K562 (cell line): ENCODE measurements at regions not wholly inside any gene's neighbourhood (a gene's known extent, or its start where the extent isn't known, plus 50 kb on each side); places are given as distances from the start of the nearest gene placed in this dataset.
A peak's percentile ranks its signal among the peaks of the same experiment; 100 is the strongest.

Source experiments
- ATAC-seq: fragments of 200-7000 bp; cut with Tn5 transposase; 3 replicates; pipeline ENCODE4 v1.9.1; 2020; ENCODE audit warnings: moderate library complexity
- BruUV-seq: library from RNA; stranded (reverse); fragments of 400-500 nt; replicated peaks from 2 replicates; lab custom pipeline; 2021; lab: Mats Ljungman, UMichigan
- CTCF ChIA-PET: fragments of 300-600 bp; formaldehyde crosslinking; extraction: SDS; loops from one replicate; lab custom pipeline; 2021; ENCODE audit warnings: low intra/inter-chr PET ratio; lab: Yijun Ruan, JAX
- POLR2A ChIA-PET: fragments of 300-600, 350-650 bp; sonication (Branson Sonifier 250); formaldehyde crosslinking; extraction: SDS; loops from one replicate; lab custom pipeline; 2021; ENCODE audit warnings: antibody characterized with exemption, inconsistent platforms; lab: Yijun Ruan, JAX
- DNase-seq, 4 experiments: peaks; one replicate each; pipeline versions ENCODE4 v3.0.0 to v3.0.0-alpha.2; 2011 to 2018; ENCODE audit warnings: low spot score in 3 of 4, mixed read lengths in 3 of 4; ENCODE audit errors: extremely low read depth in 1 of 4
- FAIRE-seq: peaks from 2 replicates; lab custom pipeline; 2011; peaks lifted over from hg19 to GRCh38; lab: Jason Lieb, UNC
- H2AFZ ChIP-seq: 2 replicates; pipeline ENCODE4 v1.6.0; 2011; ENCODE audit warnings: low read depth, low read length, control low read depth, inconsistent platforms
- H3K27ac ChIP-seq: fragments of 200-600 bp; 3 replicates; pipeline ENCODE4 v1.8.0; 2011; ENCODE audit warnings: low read depth, mild to moderate bottlenecking, control low read depth, inconsistent platforms, low read length, moderate library complexity, mixed read lengths; ENCODE audit errors: extremely low read depth
- H3K27me3 ChIP-seq, 2 experiments: fragments of 300-600 bp in 1 of 2; 2 replicates in 1 of 2; 3 replicates in 1 of 2; pipeline versions ENCODE4 v1.6.0 to v1.8.0; 2011; ENCODE audit warnings: inconsistent platforms in 2 of 2, low read length in 2 of 2, mild to moderate bottlenecking in 1 of 2, mixed read lengths in 1 of 2, moderate library complexity in 1 of 2; ENCODE audit not compliant: control insufficient read depth in 2 of 2, insufficient read depth in 2 of 2
- H3K36me3 ChIP-seq: fragments of 300-600 bp; 3 replicates; pipeline ENCODE4 v1.8.0; 2011; ENCODE audit warnings: mild to moderate bottlenecking, low read length, inconsistent platforms; ENCODE audit not compliant: control insufficient read depth, insufficient read depth
- H3K4me1 ChIP-seq, 2 experiments: fragments of 200-600 bp in 1 of 2; replicated peaks in 1 of 2; 2 replicates in 1 of 2; 3 replicates in 1 of 2; pipeline versions ENCODE4 v1.5.1 to v1.8.0; 2011; ENCODE audit warnings: inconsistent platforms in 2 of 2, low read length in 2 of 2, mild to moderate bottlenecking in 1 of 2, mixed read lengths in 1 of 2, moderate library complexity in 1 of 2; ENCODE audit not compliant: control insufficient read depth in 2 of 2, insufficient read depth in 2 of 2
- H3K4me2 ChIP-seq: 2 replicates; pipeline ENCODE4 v1.6.1; 2011; ENCODE audit warnings: low read length, control low read depth, inconsistent platforms, mixed read lengths; ENCODE audit not compliant: insufficient read depth
- H3K4me3 ChIP-seq: fragments of 200-600 bp; sonication (generic), shearing (Covaris generic); 2 replicates; pipeline ENCODE4 v1.5.1; 2016; ENCODE audit warnings: control low read depth, inconsistent platforms
- H3K79me2 ChIP-seq: fragments of 200-600 bp; 3 replicates; pipeline ENCODE4 v1.8.0; 2011; ENCODE audit warnings: low read length, inconsistent platforms; ENCODE audit not compliant: control insufficient read depth, insufficient read depth
- H3K9ac ChIP-seq, 2 experiments: 2 replicates each; pipeline versions ENCODE4 v1.6.0 to v1.6.1; 2011; ENCODE audit warnings: low read depth in 2 of 2, low read length in 2 of 2, control low read depth in 1 of 2, inconsistent platforms in 1 of 2, mild to moderate bottlenecking in 1 of 2, mixed read lengths in 1 of 2; ENCODE audit not compliant: insufficient read depth in 1 of 2
- H3K9me1 ChIP-seq: one replicate; pipeline ENCODE4 v1.6.0; 2011; ENCODE audit warnings: inconsistent platforms, mild to moderate bottlenecking, low read length, moderate library complexity; ENCODE audit not compliant: control insufficient read depth, insufficient read depth
- H3K9me3 ChIP-seq: replicated peaks from 2 replicates; pipeline ENCODE4 v1.5.1; 2011; ENCODE audit warnings: low read depth, low read length, inconsistent platforms; ENCODE audit not compliant: control insufficient read depth, insufficient read depth
- H4K20me1 ChIP-seq: replicated peaks from 2 replicates; pipeline ENCODE4 v1.6.1; 2011; ENCODE audit warnings: low read length, inconsistent platforms, mixed read lengths; ENCODE audit not compliant: control insufficient read depth, insufficient read depth
- BCOR ChIP-seq: fragments of 450-650 bp; IDR thresholded peaks from 2 replicates; pipeline ENCODE4 v1.6.1; 2016
- KDM1A ChIP-seq, 2 experiments: fragments of 450-650 bp; IDR thresholded peaks; 2 replicates each; pipeline ENCODE4 v1.6.1; 2016; ENCODE audit warnings: mild to moderate bottlenecking in 2 of 2
- NFE2 ChIP-seq: IDR thresholded peaks from 2 replicates; pipeline ENCODE4 v1.6.1; 2014; ENCODE audit warnings: antibody characterized with exemption, low read depth
- POLR2AphosphoS5 ChIP-seq: IDR thresholded peaks from 2 replicates; pipeline ENCODE4 v1.6.1; 2011; ENCODE audit warnings: mild to moderate bottlenecking, low read depth, low read length, moderate library complexity; ENCODE audit not compliant: control insufficient read depth, insufficient read depth
- PTBP1 ChIP-seq: fragments of 200-400 bp; formaldehyde crosslinking; IDR thresholded peaks from 2 replicates; pipeline ENCODE4 v1.6.1; 2017; ENCODE audit warnings: low read depth, low read length
- RBM25 ChIP-seq: fragments of 200-400 bp; formaldehyde crosslinking; IDR thresholded peaks from 2 replicates; pipeline ENCODE4 v1.6.1; 2018; ENCODE audit warnings: low read length, low read depth, moderate library complexity; ENCODE audit not compliant: severe bottlenecking
- ZFP36 ChIP-seq: fragments of 150-350 bp; IDR thresholded peaks from 2 replicates; pipeline ENCODE4 v1.6.1; 2018; ENCODE audit warnings: low read length, low read depth; ENCODE audit not compliant: partially characterized antibody
- WGBS: fragments of 100-300 bp; shearing (Covaris generic); methylation state at CpG from one replicate; pipeline ENCODE4 v1.1.6; 2016; ENCODE audit warnings: low coverage, mixed read lengths; ENCODE audit not compliant: insufficient coverage; ENCODE audit errors: missing lambda C conversion rate; 5-methylcytosine and 5-hydroxymethylcytosine counted together
- in situ Hi-C: fragments of 300-500 bp; cut with MboI; formaldehyde crosslinking; loops from 4 replicates; pipeline ENCODE4 v1.15.0; 2018; ENCODE audit warnings: inconsistent platforms, mixed read lengths
- intact Hi-C: fragments of 100-400 bp; cut with micrococcal nuclease; formaldehyde crosslinking; loops from 2 replicates; pipeline ENCODE4 v1.14.2; 2022
- TF ChIP-seq, protein P1 (sequence below): sonication (generic); formaldehyde crosslinking; IDR thresholded peaks from 2 replicates; pipeline ENCODE4 v1.8.0; 2022; ENCODE audit warnings: mild to moderate bottlenecking, missing genetic modification reagents

DNA sequence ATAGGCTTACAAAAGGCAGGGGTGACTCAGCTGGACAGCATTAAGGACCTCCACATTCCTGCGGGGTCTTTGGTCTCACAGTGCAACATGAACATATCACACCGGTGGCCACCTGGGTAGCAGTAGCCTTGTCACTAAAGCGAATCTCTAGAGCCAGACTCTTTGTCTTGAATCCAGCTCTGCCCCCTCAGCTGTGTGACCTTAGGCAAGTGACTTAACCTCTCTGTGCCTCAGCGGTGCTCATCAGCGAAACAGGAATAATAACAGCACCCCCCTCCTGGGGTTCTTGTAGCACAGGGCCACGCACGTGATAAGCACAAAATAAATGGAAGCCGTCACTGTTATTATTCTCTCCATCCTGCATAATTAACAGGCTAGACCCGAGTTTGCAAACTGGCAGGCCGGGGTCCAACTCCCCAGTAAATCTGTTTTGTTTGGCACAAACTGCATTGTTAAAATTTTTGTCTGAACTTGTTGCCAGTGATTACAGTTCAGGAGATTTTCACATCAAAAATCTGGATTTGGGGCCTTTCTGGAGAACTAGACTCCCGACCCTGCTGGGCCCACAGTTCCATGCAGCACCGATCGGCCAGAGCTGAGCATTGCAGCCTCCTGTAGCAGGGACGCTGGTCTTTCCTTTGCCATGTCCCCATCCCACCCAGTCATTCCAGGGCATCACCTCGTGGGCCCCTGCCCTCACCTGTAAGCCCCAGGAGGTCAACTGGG lies 174.8 kb downstream of the PHETA1 start:
- in situ Hi-C loops: no loop called here
- Histone ChIP-seq H3K4me3 (no peak overlapping the region), H3K36me3 (no peaks in the 10 kb centered on the region), H3K27me3 (peaks cover 15 to 67% of the 10 kb centered on the region in 2 experiments; a peak in 4 of 5 replicates), H3K4me1 (no peaks in the 10 kb centered on the region), H3K4me2 (no peak overlapping the region), H3K9me3 (no peaks in the 10 kb centered on the region), H3K9me1 (no peaks in the 10 kb centered on the region)
- FAIRE-seq (no peak), DNase-seq (no peak)
- intact Hi-C loops: no loop called here
- CTCF ChIA-PET: no interaction called here
- TF ChIP-seq KDM1A (IDR thresholded peaks at IDR 0.05) (peak in 1 of 2 experiments; percentile 44; a peak in 1 of 4 replicates), BCOR (peak; percentile 55), RBM25 (peak; percentile 92), POLR2AphosphoS5 (no peak), ZFP36 (peak; percentile 89), NFE2 (0 out of 2 replicates have a peak, but pooled peaks have one; percentile 1), PTBP1 (0 out of 2 replicates have a peak, but pooled peaks have one; percentile 68)
- TF ChIP-seq, protein P1, sequence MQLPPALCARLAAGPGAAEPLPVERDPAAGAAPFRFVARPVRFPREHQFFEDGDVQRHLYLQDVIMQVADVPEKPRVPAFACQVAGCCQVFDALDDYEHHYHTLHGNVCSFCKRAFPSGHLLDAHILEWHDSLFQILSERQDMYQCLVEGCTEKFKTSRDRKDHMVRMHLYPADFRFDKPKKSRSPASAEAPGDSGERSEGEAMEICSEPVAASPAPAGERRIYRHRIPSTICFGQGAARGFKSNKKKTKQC (CRISPR knock-in tag): no peak
- TF ChIP-seq, all 486 proteins: peak for 6
- Histone ChIP-seq H2AFZ (no peak overlapping the region), H3K9ac (no peak overlapping the region), H3K27ac (no peak overlapping the region), H3K79me2 (no peaks in the 10 kb centered on the region), H4K20me1 (0 out of 2 replicates have a peak, but pooled peaks cover 8% of the 10 kb centered on the region)
- BruUV-seq: no TSS peak
- 6% methylated on average over 15 of the region's 15 CpGs for WGBS
- ATAC-seq: no peak
- POLR2A ChIA-PET: interaction anchor here (1.1 kb wide), 1 partner anchor 13 kb away, joined by 3 read pairs; no protein-coding TSS in a partner anchor
